AG09319 (cell line): ENCODE measurements at regions not wholly inside any gene's neighbourhood (a gene's known extent, or its start where the extent isn't known, plus 50 kb on each side); places are given as distances from the start of the nearest gene placed in this dataset.

Experiments used
- DNase-seq: peaks from one replicate; pipeline ENCODE4 v3.0.0-alpha.2; 2010; ENCODE audit warnings: low read depth; ENCODE audit errors: extremely low read depth
- TF ChIP-seq, protein P1 (sequence below): IDR thresholded peaks from 2 replicates; pipeline ENCODE4 v1.5.1; 2011; ENCODE audit warnings: low read depth, mild to moderate bottlenecking, inconsistent platforms, low read length, moderate library complexity

DNA sequence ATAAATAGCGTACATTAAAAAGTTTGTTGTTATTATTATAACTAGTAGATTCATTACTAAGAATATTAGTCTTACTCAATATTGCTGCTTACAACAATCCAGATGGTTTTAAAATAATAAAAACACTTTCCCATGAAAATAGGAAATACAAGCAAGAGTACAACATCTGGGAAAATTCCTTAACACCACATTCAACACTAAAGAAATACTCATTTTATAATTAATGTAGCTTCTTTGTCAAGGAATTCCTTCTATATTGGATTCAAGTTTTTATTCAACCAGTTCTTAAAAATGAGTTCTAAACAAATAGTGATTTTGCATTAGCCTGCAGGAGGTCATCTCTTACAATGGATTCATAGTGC is 650.3 kb upstream of the SLC35B3 start:
- no peak for DNase-seq
- TF ChIP-seq, protein P1, sequence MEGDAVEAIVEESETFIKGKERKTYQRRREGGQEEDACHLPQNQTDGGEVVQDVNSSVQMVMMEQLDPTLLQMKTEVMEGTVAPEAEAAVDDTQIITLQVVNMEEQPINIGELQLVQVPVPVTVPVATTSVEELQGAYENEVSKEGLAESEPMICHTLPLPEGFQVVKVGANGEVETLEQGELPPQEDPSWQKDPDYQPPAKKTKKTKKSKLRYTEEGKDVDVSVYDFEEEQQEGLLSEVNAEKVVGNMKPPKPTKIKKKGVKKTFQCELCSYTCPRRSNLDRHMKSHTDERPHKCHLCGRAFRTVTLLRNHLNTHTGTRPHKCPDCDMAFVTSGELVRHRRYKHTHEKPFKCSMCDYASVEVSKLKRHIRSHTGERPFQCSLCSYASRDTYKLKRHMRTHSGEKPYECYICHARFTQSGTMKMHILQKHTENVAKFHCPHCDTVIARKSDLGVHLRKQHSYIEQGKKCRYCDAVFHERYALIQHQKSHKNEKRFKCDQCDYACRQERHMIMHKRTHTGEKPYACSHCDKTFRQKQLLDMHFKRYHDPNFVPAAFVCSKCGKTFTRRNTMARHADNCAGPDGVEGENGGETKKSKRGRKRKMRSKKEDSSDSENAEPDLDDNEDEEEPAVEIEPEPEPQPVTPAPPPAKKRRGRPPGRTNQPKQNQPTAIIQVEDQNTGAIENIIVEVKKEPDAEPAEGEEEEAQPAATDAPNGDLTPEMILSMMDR: no peak

DNA sequence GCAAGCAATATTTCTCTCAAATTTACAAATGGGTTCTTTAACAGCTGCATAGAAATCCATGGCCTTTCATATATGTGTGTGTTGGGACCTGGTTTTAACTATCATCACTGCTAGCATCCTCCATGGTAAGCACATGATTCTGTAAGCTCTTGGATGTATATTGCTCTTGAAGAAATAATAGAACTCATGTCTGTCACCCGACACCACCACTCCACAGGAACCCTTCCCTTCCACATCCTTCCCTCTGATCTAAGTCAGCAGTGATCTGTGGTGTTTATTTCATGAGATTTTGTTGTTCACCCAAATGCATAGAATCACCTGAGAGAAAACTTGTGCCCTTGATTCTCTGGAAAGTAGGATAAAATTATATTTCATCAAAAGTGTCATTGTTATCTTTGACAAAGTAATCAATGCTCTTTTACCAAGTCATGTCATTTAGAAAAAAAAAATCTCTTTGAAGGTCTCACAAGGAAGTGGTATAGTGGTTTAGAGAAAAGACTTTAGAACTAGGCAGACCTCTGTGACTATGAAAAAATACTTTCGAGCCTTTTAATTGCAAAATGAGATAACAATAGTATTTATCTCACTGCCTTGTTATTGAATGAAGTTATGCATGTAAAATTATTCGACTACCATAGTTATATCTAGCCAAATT is 649.8 kb upstream of the SLC35B3 start:
- DNase-seq: no peak
- TF ChIP-seq, protein P1: no peak

DNA sequence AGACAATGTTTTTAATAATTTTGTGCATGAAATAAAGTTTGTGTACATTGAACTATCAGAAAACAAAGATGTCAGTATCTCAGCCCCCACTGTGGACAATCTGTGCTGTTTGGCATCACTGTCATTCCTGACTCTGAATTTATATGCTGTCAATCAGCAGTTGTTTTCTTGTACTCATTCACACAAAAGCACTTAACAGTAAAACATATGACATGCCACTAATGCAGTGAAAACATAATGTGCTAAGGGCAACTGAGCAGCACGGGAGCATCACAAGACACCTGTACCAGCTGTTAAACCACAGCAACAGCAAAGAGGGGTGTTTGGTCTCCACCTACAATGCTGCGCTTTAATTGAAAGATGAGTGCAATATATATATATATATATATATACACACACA is 647.8 kb upstream of the SLC35B3 start:
- DNase-seq: no peak
- TF ChIP-seq, protein P1: no peak

DNA sequence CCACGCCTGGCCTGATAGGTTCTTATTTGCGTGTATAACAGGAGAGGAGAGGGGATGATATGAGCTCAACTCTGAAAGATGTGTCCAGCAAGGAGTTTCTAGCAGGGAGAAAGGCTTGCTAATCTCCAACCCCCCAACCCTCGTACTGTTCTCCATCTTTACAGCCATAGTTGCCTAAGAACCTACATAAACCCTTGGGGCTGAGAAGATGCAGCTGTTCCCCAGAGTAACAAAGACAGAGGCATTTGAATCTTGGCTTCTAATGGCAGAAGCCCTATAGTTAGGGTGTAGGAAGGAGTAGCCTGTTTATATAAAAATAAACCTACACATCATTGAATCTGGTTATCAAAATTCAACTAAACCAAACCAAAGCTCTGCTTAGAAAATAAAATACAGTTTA is 631.4 kb upstream of the SLC35B3 start:
- TF ChIP-seq, protein P1: no peak

DNA sequence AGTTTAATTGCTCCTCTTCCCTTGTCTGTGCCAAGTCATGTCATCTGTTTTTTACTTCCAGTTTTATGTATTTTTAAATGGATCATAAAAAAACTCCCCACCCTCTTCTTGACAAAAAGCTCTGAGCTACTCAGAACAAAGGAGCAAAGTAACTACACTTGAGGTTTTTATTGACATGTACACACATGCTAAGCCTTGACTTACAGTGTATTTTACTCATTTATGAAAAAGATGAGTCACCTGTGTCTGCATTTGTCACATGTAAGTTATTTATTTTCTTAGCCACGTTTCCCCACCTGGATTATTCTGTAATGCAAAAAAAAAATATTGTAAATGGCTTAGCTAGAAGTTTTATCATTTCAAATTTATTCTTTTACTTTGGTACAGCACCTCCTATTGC is 628.8 kb upstream of the SLC35B3 start:
- no peak for DNase-seq
- TF ChIP-seq, protein P1: no peak

More for the DNA sequence above, 631.4 kb upstream of the SLC35B3 start:
- DNase-seq: no peak

DNA sequence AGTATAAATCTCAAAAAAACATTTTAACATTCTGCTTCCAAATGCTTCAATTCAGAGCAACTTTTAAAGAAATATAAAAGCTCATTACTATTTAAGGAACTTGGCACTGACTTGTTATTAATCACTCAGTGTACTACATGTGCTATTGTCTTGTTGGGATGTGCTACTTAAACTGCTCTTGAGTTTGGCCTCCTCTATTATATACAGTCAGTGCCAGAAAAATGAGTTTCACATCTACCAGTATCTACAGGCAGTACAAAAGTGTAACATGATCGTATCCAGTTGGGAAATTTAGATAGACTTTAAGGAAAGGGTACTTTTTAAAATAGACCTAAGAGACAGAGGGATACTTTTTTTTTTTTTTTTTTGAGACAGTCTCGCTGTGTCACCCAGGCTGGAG is 627.3 kb upstream of the SLC35B3 start:
- TF ChIP-seq, protein P1: no peak
- DNase-seq: no peak

DNA sequence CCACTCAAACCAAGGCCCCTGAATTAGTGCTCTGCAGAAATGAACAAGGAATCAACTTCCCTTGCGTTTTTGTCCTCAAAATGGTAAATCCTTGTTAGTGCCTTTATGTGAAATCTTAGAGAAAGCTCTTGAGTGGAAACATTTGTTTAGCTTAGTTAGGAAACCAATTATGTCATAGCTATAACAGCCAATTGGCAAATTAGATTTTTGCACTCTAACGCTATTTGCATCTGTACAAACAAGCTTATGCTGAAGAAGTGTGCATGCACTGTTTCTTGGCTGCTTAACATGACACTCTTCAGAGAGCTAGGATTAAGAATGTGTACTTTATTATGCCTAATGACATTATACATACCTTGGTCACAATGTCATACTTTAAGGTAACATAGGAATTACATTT is 622.6 kb upstream of the SLC35B3 start:
- DNase-seq: no peak
- TF ChIP-seq, protein P1: no peak
